K562 (cell line): ENCODE measurements at regions not wholly inside any gene's neighbourhood (a gene's known extent, or its start where the extent isn't known, plus 50 kb on each side); places are given as distances from the start of the nearest gene placed in this dataset.

Source experiments
- ATAC-seq: fragments of 200-7000 bp; cut with Tn5 transposase; 3 replicates; pipeline ENCODE4 v1.9.1; 2020; ENCODE audit warnings: moderate library complexity
- BruUV-seq: library from RNA; stranded (reverse); fragments of 400-500 nt; replicated peaks from 2 replicates; lab custom pipeline; 2021; lab: Mats Ljungman, UMichigan
- CTCF ChIA-PET: fragments of 300-600 bp; formaldehyde crosslinking; extraction: SDS; loops from one replicate; lab custom pipeline; 2021; ENCODE audit warnings: low intra/inter-chr PET ratio; lab: Yijun Ruan, JAX
- POLR2A ChIA-PET: fragments of 300-600, 350-650 bp; sonication (Branson Sonifier 250); formaldehyde crosslinking; extraction: SDS; loops from one replicate; lab custom pipeline; 2021; ENCODE audit warnings: antibody characterized with exemption, inconsistent platforms; lab: Yijun Ruan, JAX
- DNase-seq, 4 experiments: peaks; one replicate each; pipeline versions ENCODE4 v3.0.0 to v3.0.0-alpha.2; 2011 to 2018; ENCODE audit warnings: low spot score in 3 of 4, mixed read lengths in 3 of 4; ENCODE audit errors: extremely low read depth in 1 of 4
- FAIRE-seq: peaks from 2 replicates; lab custom pipeline; 2011; peaks lifted over from hg19 to GRCh38; lab: Jason Lieb, UNC
- H2AFZ ChIP-seq: 2 replicates; pipeline ENCODE4 v1.6.0; 2011; ENCODE audit warnings: low read depth, low read length, control low read depth, inconsistent platforms
- H3K27ac ChIP-seq: fragments of 200-600 bp; 3 replicates; pipeline ENCODE4 v1.8.0; 2011; ENCODE audit warnings: low read depth, mild to moderate bottlenecking, control low read depth, inconsistent platforms, low read length, moderate library complexity, mixed read lengths; ENCODE audit errors: extremely low read depth
- H3K27me3 ChIP-seq, 2 experiments: fragments of 300-600 bp in 1 of 2; 2 replicates in 1 of 2; 3 replicates in 1 of 2; pipeline versions ENCODE4 v1.6.0 to v1.8.0; 2011; ENCODE audit warnings: inconsistent platforms in 2 of 2, low read length in 2 of 2, mild to moderate bottlenecking in 1 of 2, mixed read lengths in 1 of 2, moderate library complexity in 1 of 2; ENCODE audit not compliant: control insufficient read depth in 2 of 2, insufficient read depth in 2 of 2
- H3K36me3 ChIP-seq: fragments of 300-600 bp; 3 replicates; pipeline ENCODE4 v1.8.0; 2011; ENCODE audit warnings: mild to moderate bottlenecking, low read length, inconsistent platforms; ENCODE audit not compliant: control insufficient read depth, insufficient read depth
- H3K4me1 ChIP-seq, 2 experiments: fragments of 200-600 bp in 1 of 2; replicated peaks in 1 of 2; 2 replicates in 1 of 2; 3 replicates in 1 of 2; pipeline versions ENCODE4 v1.5.1 to v1.8.0; 2011; ENCODE audit warnings: inconsistent platforms in 2 of 2, low read length in 2 of 2, mild to moderate bottlenecking in 1 of 2, mixed read lengths in 1 of 2, moderate library complexity in 1 of 2; ENCODE audit not compliant: control insufficient read depth in 2 of 2, insufficient read depth in 2 of 2
- H3K4me2 ChIP-seq: 2 replicates; pipeline ENCODE4 v1.6.1; 2011; ENCODE audit warnings: low read length, control low read depth, inconsistent platforms, mixed read lengths; ENCODE audit not compliant: insufficient read depth
- H3K4me3 ChIP-seq: fragments of 200-600 bp; sonication (generic), shearing (Covaris generic); 2 replicates; pipeline ENCODE4 v1.5.1; 2016; ENCODE audit warnings: control low read depth, inconsistent platforms
- H3K79me2 ChIP-seq: fragments of 200-600 bp; 3 replicates; pipeline ENCODE4 v1.8.0; 2011; ENCODE audit warnings: low read length, inconsistent platforms; ENCODE audit not compliant: control insufficient read depth, insufficient read depth
- H3K9ac ChIP-seq, 2 experiments: 2 replicates each; pipeline versions ENCODE4 v1.6.0 to v1.6.1; 2011; ENCODE audit warnings: low read depth in 2 of 2, low read length in 2 of 2, control low read depth in 1 of 2, inconsistent platforms in 1 of 2, mild to moderate bottlenecking in 1 of 2, mixed read lengths in 1 of 2; ENCODE audit not compliant: insufficient read depth in 1 of 2
- H3K9me1 ChIP-seq: one replicate; pipeline ENCODE4 v1.6.0; 2011; ENCODE audit warnings: inconsistent platforms, mild to moderate bottlenecking, low read length, moderate library complexity; ENCODE audit not compliant: control insufficient read depth, insufficient read depth
- H3K9me3 ChIP-seq: replicated peaks from 2 replicates; pipeline ENCODE4 v1.5.1; 2011; ENCODE audit warnings: low read depth, low read length, inconsistent platforms; ENCODE audit not compliant: control insufficient read depth, insufficient read depth
- H4K20me1 ChIP-seq: replicated peaks from 2 replicates; pipeline ENCODE4 v1.6.1; 2011; ENCODE audit warnings: low read length, inconsistent platforms, mixed read lengths; ENCODE audit not compliant: control insufficient read depth, insufficient read depth
- CXXC5 ChIP-seq: fragments of 250-450 bp; sonication (Bioruptor Pico); IDR thresholded peaks from 2 replicates; pipeline ENCODE4 v1.8.0; 2022; ENCODE audit warnings: inconsistent platforms, mild to moderate bottlenecking, moderate library complexity
- FOXO4 ChIP-seq: fragments of 450-650 bp; formaldehyde crosslinking; IDR thresholded peaks from 2 replicates; pipeline ENCODE4 v1.4.0; 2020; ENCODE audit warnings: mild to moderate bottlenecking, moderate library complexity
- HMGN3 ChIP-seq: IDR thresholded peaks from 2 replicates; pipeline ENCODE4 v1.6.1; 2011; ENCODE audit warnings: borderline replicate concordance, low read depth, mild to moderate bottlenecking, mixed read lengths, low read length; ENCODE audit not compliant: insufficient read length; ENCODE audit errors: extremely low read depth
- NELFE ChIP-seq: IDR thresholded peaks from 2 replicates; pipeline ENCODE4 v1.6.1; 2011; ENCODE audit warnings: mild to moderate bottlenecking; ENCODE audit not compliant: insufficient read depth, insufficient read length
- THRAP3 ChIP-seq: fragments of 450-650 bp; IDR thresholded peaks from 2 replicates; pipeline ENCODE4 v1.6.1; 2016; ENCODE audit warnings: mild to moderate bottlenecking, inconsistent platforms, borderline replicate concordance
- TRIM28 ChIP-seq: fragments of 450-650 bp; IDR thresholded peaks from 2 replicates; pipeline ENCODE4 v1.6.1; 2017
- ZBTB33 ChIP-seq: sonication (generic); formaldehyde crosslinking; IDR thresholded peaks from 2 replicates; pipeline ENCODE4 v1.8.1; 2023; ENCODE audit warnings: mild to moderate bottlenecking, missing genetic modification reagents
- ZNF407 ChIP-seq: fragments of 450-650 bp; IDR thresholded peaks from 2 replicates; pipeline ENCODE4 v1.6.1; 2016; ENCODE audit warnings: low read depth
- ZNF695 ChIP-seq: fragments of 450-650 bp; formaldehyde crosslinking; IDR thresholded peaks from 2 replicates; pipeline ENCODE4 v1.4.0; 2020; ENCODE audit warnings: mild to moderate bottlenecking, moderate library complexity
- ZNF77 ChIP-seq: fragments of 250-450 bp; sonication (Bioruptor Pico); IDR thresholded peaks from 2 replicates; pipeline ENCODE4 v1.5.0; 2020
- WGBS: fragments of 100-300 bp; shearing (Covaris generic); methylation state at CpG from one replicate; pipeline ENCODE4 v1.1.6; 2016; ENCODE audit warnings: low coverage, mixed read lengths; ENCODE audit not compliant: insufficient coverage; ENCODE audit errors: missing lambda C conversion rate; 5-methylcytosine and 5-hydroxymethylcytosine counted together
- in situ Hi-C: fragments of 300-500 bp; cut with MboI; formaldehyde crosslinking; loops from 4 replicates; pipeline ENCODE4 v1.15.0; 2018; ENCODE audit warnings: inconsistent platforms, mixed read lengths
- intact Hi-C: fragments of 100-400 bp; cut with micrococcal nuclease; formaldehyde crosslinking; loops from 2 replicates; pipeline ENCODE4 v1.14.2; 2022

- H3K4me2 ChIP-seq: no peak overlapping the region
- ChIA-PET POLR2A (no interaction called here), CTCF (no interaction called here)
- FAIRE-seq: no peak
- no peak overlapping the region for H3K9ac ChIP-seq
- no peaks in the 10 kb centered on the region for H3K9me3 ChIP-seq
- no peak for DNase-seq
- H3K27me3 ChIP-seq: peaks cover 0 to 1% of the 10 kb centered on the region in 2 experiments; a peak in 2 of 5 replicates
- H3K4me3 ChIP-seq: no peak overlapping the region
- intact Hi-C loops (no loop called here), in situ Hi-C loops (no loop called here)
- no peak overlapping the region for H2AFZ ChIP-seq
- no peaks in the 10 kb centered on the region for H3K9me1 ChIP-seq
- no peaks in the 10 kb centered on the region for H3K36me3 ChIP-seq
- BruUV-seq: no TSS peak
- H3K4me1 ChIP-seq: no peaks in the 10 kb centered on the region
- 0% methylated on average over 1 of the region's 1 CpG for WGBS
- H4K20me1 ChIP-seq: no peaks in the 10 kb centered on the region
- H3K79me2 ChIP-seq: no peaks in the 10 kb centered on the region
- no peak overlapping the region for H3K27ac ChIP-seq
- no peak for ATAC-seq
- TF ChIP-seq HMGN3 (no peak), TRIM28 (no peak), ZNF695 (CRISPR knock-in tag) (no peak), ZBTB33 (CRISPR knock-in tag) (no peak), CXXC5 (CRISPR knock-in tag) (no peak), THRAP3 (no peak), FOXO4 (CRISPR knock-in tag) (no peak), ZNF77 (CRISPR knock-in tag) (no peak), ZNF407 (no peak), NELFE (no peak)
Measured at GRCh38 chr6:131391116-131391515, 181.9 kb upstream of the ARG1 start.
